Fibroblast of lung (primary cell): ENCODE measurements at regions not wholly inside any gene's neighbourhood (a gene's known extent, or its start where the extent isn't known, plus 50 kb on each side); places are given as distances from the start of the nearest gene placed in this dataset.
"Not testable (repeated sequence)": the region's sequence is repeated elsewhere in the genome, so short reads cannot be mapped to it uniquely, and the experiment has no call there.

ENCODE experiments used
- DNase-seq, 2 donors: peaks; one replicate each; pipeline versions ENCODE4 v3.0.0 to v3.0.0-alpha.2; 2010; ENCODE audit warnings: low read depth in 2 of 2
- H2AFZ ChIP-seq: 2 replicates; pipeline ENCODE4 v1.5.1; 2012; ENCODE audit warnings: low read length, control low read depth, inconsistent platforms
- H3K27ac ChIP-seq: 2 replicates; pipeline ENCODE4 v1.5.1; 2011; ENCODE audit warnings: low read length, control low read depth; ENCODE audit not compliant: insufficient read depth
- H3K27me3 ChIP-seq: 2 replicates; pipeline ENCODE4 v1.5.1; 2011; ENCODE audit warnings: mild to moderate bottlenecking, low read length; ENCODE audit not compliant: control insufficient read depth, insufficient read depth
- H3K36me3 ChIP-seq: 2 replicates; pipeline ENCODE4 v1.5.1; 2011; ENCODE audit warnings: low read length; ENCODE audit not compliant: control insufficient read depth, insufficient read depth
- H3K4me1 ChIP-seq: 2 replicates; pipeline ENCODE4 v1.5.1; 2011; ENCODE audit warnings: low read length; ENCODE audit not compliant: control insufficient read depth, insufficient read depth; ENCODE audit errors: extremely low read depth
- H3K4me2 ChIP-seq: 2 replicates; pipeline ENCODE4 v1.5.1; 2011; ENCODE audit warnings: low read length, control low read depth; ENCODE audit not compliant: insufficient read depth; ENCODE audit errors: extremely low read depth
- H3K4me3 ChIP-seq, 4 experiments: fragments of 200-600 bp in 1 of 4; sonication (generic) in 1 of 4; replicated peaks in 1 of 4; 2 replicates each; pipeline ENCODE4 v1.5.1; 2011 to 2016; ENCODE audit warnings: low read length in 4 of 4, low read depth in 3 of 4, mild to moderate bottlenecking in 3 of 4, control low read depth in 2 of 4, inconsistent platforms in 1 of 4, mixed read lengths in 1 of 4; ENCODE audit not compliant: insufficient read depth in 1 of 4; ENCODE audit errors: control extremely low read depth in 1 of 4
- H3K79me2 ChIP-seq: 2 replicates; pipeline ENCODE4 v1.5.1; 2012; ENCODE audit warnings: mild to moderate bottlenecking, low read length, inconsistent platforms; ENCODE audit not compliant: control insufficient read depth, insufficient read depth
- H3K9ac ChIP-seq: 2 replicates; pipeline ENCODE4 v1.5.1; 2011; ENCODE audit warnings: mild to moderate bottlenecking, low read length, control low read depth; ENCODE audit not compliant: insufficient read depth
- H3K9me3 ChIP-seq: 2 replicates; pipeline ENCODE4 v1.5.1; 2012; ENCODE audit warnings: low read depth, low read length; ENCODE audit not compliant: control insufficient read depth, insufficient read depth
- H4K20me1 ChIP-seq: 2 replicates; pipeline ENCODE4 v1.5.1; 2011; ENCODE audit warnings: low read length; ENCODE audit not compliant: control insufficient read depth, insufficient read depth; ENCODE audit errors: extremely low read depth
- CTCF ChIP-seq, 2 donors: IDR thresholded peaks in 1 of 2; conservative IDR thresholded peaks in 1 of 2; 1 replicate in 1 of 2; 2 replicates in 1 of 2; pipeline ENCODE4 v1.5.1; 2011 to 2012; ENCODE audit warnings: low read length in 2 of 2, control low read depth in 1 of 2, inconsistent platforms in 1 of 2, low read depth in 1 of 2, mild to moderate bottlenecking in 1 of 2
- EZH2 ChIP-seq: IDR thresholded peaks from 2 replicates; pipeline ENCODE4 v1.5.1; 2012; ENCODE audit warnings: low read length, control low read depth, mild to moderate bottlenecking; ENCODE audit errors: missing control alignments

GRCh38 chrY:3042901-3043300, 107.7 kb downstream of the ZFY start:
- H3K4me1 ChIP-seq = no peaks in the 10 kb centered on the region
- DNase-seq = no peak
- TF ChIP-seq EZH2 = no peak
- TF ChIP-seq CTCF (conservative IDR thresholded peaks at IDR 0.05 in 1 of 2, IDR thresholded peaks at IDR 0.05 in 1 of 2; ENCODE audit: low read depth in 1 of 2, low read length in 2 of 2) = no peak
- no peaks in the 10 kb centered on the region for H3K9me3 ChIP-seq
- H3K27ac ChIP-seq = no peak overlapping the region
- H2AFZ ChIP-seq = no peak overlapping the region
- H3K79me2 ChIP-seq = no peaks in the 10 kb centered on the region
- H3K9ac ChIP-seq = no peak overlapping the region
- no peaks in the 10 kb centered on the region for H3K36me3 ChIP-seq
- H3K4me3 ChIP-seq = no peak overlapping the region
- no peaks in the 10 kb centered on the region for H4K20me1 ChIP-seq
- H3K4me2 ChIP-seq = no peak overlapping the region
- H3K27me3 ChIP-seq = no peaks in the 10 kb centered on the region

- no peak overlapping the region for H3K4me3 ChIP-seq
- no peak overlapping the region for H3K27ac ChIP-seq
- H4K20me1 ChIP-seq = no peaks in the 10 kb centered on the region
- no peak for TF ChIP-seq EZH2
- H3K27me3 ChIP-seq = no peaks in the 10 kb centered on the region
- H3K36me3 ChIP-seq = no peaks in the 10 kb centered on the region
- H3K79me2 ChIP-seq = no peaks in the 10 kb centered on the region
- H3K4me1 ChIP-seq = no peaks in the 10 kb centered on the region
- H2AFZ ChIP-seq = no peak overlapping the region
- H3K4me2 ChIP-seq = no peak overlapping the region
- DNase-seq = no peak
- no peaks in the 10 kb centered on the region for H3K9me3 ChIP-seq
- H3K9ac ChIP-seq = no peak overlapping the region
Observed at GRCh38 chrY:3045048-3045447, 109.9 kb downstream of the ZFY start.

GRCh38 chrY:3055496-3055895, 120.3 kb downstream of the ZFY start:
- not testable (repeated sequence) for H3K9ac ChIP-seq, H2AFZ ChIP-seq, H4K20me1 ChIP-seq, H3K79me2 ChIP-seq, H3K9me3 ChIP-seq, H3K4me1 ChIP-seq, H3K27ac ChIP-seq, H3K4me2 ChIP-seq, H3K36me3 ChIP-seq, H3K27me3 ChIP-seq, H3K4me3 ChIP-seq, DNase-seq

GRCh38 chrY:3058342-3058741, 123.2 kb downstream of the ZFY start:
- DNase-seq, H4K20me1 ChIP-seq, H3K4me1 ChIP-seq, H3K79me2 ChIP-seq, H3K27ac ChIP-seq, H3K27me3 ChIP-seq, H3K9me3 ChIP-seq, H3K4me2 ChIP-seq, H3K4me3 ChIP-seq, H2AFZ ChIP-seq, H3K9ac ChIP-seq, H3K36me3 ChIP-seq: not testable (repeated sequence)

GRCh38 chrY:3060671-3061070, 125.5 kb downstream of the ZFY start:
- not testable (repeated sequence) for H3K4me3 ChIP-seq, H4K20me1 ChIP-seq, H3K4me1 ChIP-seq, H2AFZ ChIP-seq, H3K27ac ChIP-seq, H3K79me2 ChIP-seq, DNase-seq, H3K9ac ChIP-seq, H3K9me3 ChIP-seq, H3K36me3 ChIP-seq, H3K4me2 ChIP-seq, H3K27me3 ChIP-seq

- not testable (repeated sequence) for H3K27ac ChIP-seq, H3K27me3 ChIP-seq, H3K9ac ChIP-seq, H3K79me2 ChIP-seq, H3K4me1 ChIP-seq, H3K9me3 ChIP-seq, H3K36me3 ChIP-seq, H4K20me1 ChIP-seq, H3K4me3 ChIP-seq, H2AFZ ChIP-seq, H3K4me2 ChIP-seq, DNase-seq
Observed at GRCh38 chrY:3088149-3088548, 153.0 kb downstream of the ZFY start.
